CD4-positive, CD25-positive, alpha-beta regulatory T cell (primary cell): ENCODE measurements at regions not wholly inside any gene's neighbourhood (a gene's known extent, or its start where the extent isn't known, plus 50 kb on each side); places are given as distances from the start of the nearest gene placed in this dataset.
A peak's percentile ranks its signal among the peaks of the same experiment; 100 is the strongest.

Experiments
- ATAC-seq, 2 donors: fragments of 150-1000 bp; cut with Tn5 transposase; one replicate each; pipeline ENCODE4 v1.10.0; 2021; ENCODE audit warnings: low read depth in 2 of 2, moderate number of reproducible peaks in 2 of 2, moderate library complexity in 1 of 2
- DNase-seq, 3 donors: peaks; one replicate each; pipeline versions ENCODE4 v3.0.0 to v3.0.0-alpha.2; 2012 to 2022; ENCODE audit warnings: mixed read lengths in 1 of 3
- H3K27ac ChIP-seq: one replicate; pipeline ENCODE4 v1.7.0; 2013; ENCODE audit warnings: mild to moderate bottlenecking, low read length; ENCODE audit not compliant: insufficient read depth, poor library complexity, severe bottlenecking
- H3K27me3 ChIP-seq: one replicate; pipeline ENCODE4 v1.7.0; 2013; ENCODE audit warnings: low read length; ENCODE audit not compliant: control insufficient read depth, insufficient read depth
- H3K36me3 ChIP-seq: one replicate; pipeline ENCODE4 v1.7.0; 2013; ENCODE audit warnings: mild to moderate bottlenecking, low read length, moderate library complexity; ENCODE audit not compliant: control insufficient read depth, insufficient read depth
- H3K4me1 ChIP-seq: 2 replicates; pipeline ENCODE4 v1.7.0; 2013; ENCODE audit warnings: mild to moderate bottlenecking, low read length; ENCODE audit not compliant: insufficient read depth, control insufficient read depth, poor library complexity, severe bottlenecking
- H3K4me3 ChIP-seq: one replicate; pipeline ENCODE4 v1.7.0; 2013; ENCODE audit warnings: low read depth, mild to moderate bottlenecking, low read length, moderate library complexity
- H3K9me3 ChIP-seq, 2 experiments: 1 replicate in 1 of 2; 2 replicates in 1 of 2; pipeline ENCODE4 v1.7.0; 2013; ENCODE audit warnings: low read length in 2 of 2, mild to moderate bottlenecking in 1 of 2, moderate library complexity in 1 of 2; ENCODE audit not compliant: control insufficient read depth in 2 of 2
- H3K27ac Mint-ChIP-seq, 3 donors: one replicate each; pipeline ENCODE4 v1.8.0; 2020 to 2022; ENCODE audit warnings: mild to moderate bottlenecking in 3 of 3, mixed read lengths in 3 of 3, moderate library complexity in 2 of 3
- H3K27me3 Mint-ChIP-seq: one replicate; pipeline ENCODE4 v1.8.0; 2022; ENCODE audit warnings: mild to moderate bottlenecking, mixed read lengths
- H3K36me3 Mint-ChIP-seq: one replicate; pipeline ENCODE4 v1.8.0; 2020; ENCODE audit warnings: mixed read lengths
- H3K4me1 Mint-ChIP-seq, 4 donors: one replicate each; pipeline ENCODE4 v1.8.0; 2020 to 2022; ENCODE audit warnings: mixed read lengths in 4 of 4, mild to moderate bottlenecking in 1 of 4
- H3K4me3 Mint-ChIP-seq, 4 donors: one replicate each; pipeline ENCODE4 v1.8.0; 2020 to 2022; ENCODE audit warnings: mild to moderate bottlenecking in 4 of 4, mixed read lengths in 4 of 4, moderate library complexity in 3 of 4
- H3K9me3 Mint-ChIP-seq, 7 donors: one replicate each; pipeline ENCODE4 v1.8.0; 2020 to 2022; ENCODE audit warnings: mixed read lengths in 7 of 7, mild to moderate bottlenecking in 3 of 7, moderate library complexity in 2 of 7

DNA sequence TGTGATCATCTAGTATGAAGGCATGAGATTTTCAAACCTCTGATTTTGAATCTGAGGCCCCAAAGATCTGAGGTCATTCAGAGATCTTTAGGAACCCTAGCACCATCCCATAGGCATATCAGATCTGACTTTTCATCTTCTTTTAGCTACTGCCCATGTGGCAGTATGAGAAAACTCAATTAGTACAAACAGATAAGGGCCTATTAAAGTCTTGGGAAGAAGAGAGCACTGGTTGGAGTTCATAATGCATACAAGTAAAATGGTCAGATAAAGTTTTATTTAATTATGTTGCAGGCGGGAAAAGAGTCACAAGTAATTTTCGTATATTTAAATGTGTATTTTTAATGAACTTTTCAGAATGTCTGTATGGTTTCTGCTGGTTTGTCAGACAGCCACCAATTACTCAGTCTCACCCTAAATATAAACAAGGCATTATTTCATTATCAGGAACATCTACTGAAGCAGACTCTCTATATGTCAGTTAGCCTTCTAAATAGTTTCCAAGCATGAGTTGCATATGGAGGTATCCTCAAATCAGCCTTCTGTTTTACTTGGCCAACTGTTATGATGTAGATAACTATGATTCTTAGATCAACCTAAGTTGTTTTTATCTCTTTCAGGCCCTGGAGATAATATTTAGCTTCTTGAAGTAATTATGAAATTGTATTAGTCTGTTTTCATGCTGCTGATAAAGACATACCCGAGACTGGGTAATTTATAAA, 340.3 kb upstream of the TBC1D5 start:
- no peak overlapping the region for H3K4me3 ChIP-seq
- Mint-ChIP-seq H3K36me3 (no peaks in the 10 kb centered on the region), H3K9me3 (peaks cover 0 to 4% (median 0%) of the 10 kb centered on the region in 7 donors), H3K4me1 (peaks cover 0 to 4% (median 0%) of the 10 kb centered on the region in 4 donors), H3K4me3 (no peak overlapping the region), H3K27me3 (no peaks in the 10 kb centered on the region), H3K27ac (no peak overlapping the region)
- ATAC-seq (no peak), DNase-seq (no peak)
- H3K36me3 ChIP-seq, result no peaks in the 10 kb centered on the region
- no peaks in the 10 kb centered on the region for H3K9me3 ChIP-seq
- H3K27me3 ChIP-seq, result no peaks in the 10 kb centered on the region
- no peaks in the 10 kb centered on the region for H3K4me1 ChIP-seq
- no peak overlapping the region for H3K27ac ChIP-seq

- no peak overlapping the region for H3K27ac ChIP-seq
- no peak for ATAC-seq
- no peak overlapping the region for H3K4me3 ChIP-seq
- H3K36me3 ChIP-seq, result no peaks in the 10 kb centered on the region
- DNase-seq, result no peak
- H3K9me3 ChIP-seq, result no peaks in the 10 kb centered on the region
- H3K4me1 ChIP-seq, result no peaks in the 10 kb centered on the region
- Mint-ChIP-seq H3K36me3 (no peaks in the 10 kb centered on the region), H3K27me3 (no peaks in the 10 kb centered on the region), H3K27ac (no peak overlapping the region), H3K9me3 (peaks cover 0 to 2% (median 0%) of the 10 kb centered on the region in 7 donors), H3K4me3 (no peak overlapping the region), H3K4me1 (peaks cover 0 to 1% (median 0%) of the 10 kb centered on the region in 4 donors)
- peaks cover 2% of the 10 kb centered on the region for H3K27me3 ChIP-seq
Measured at GRCh38 chr3:18080198-18080689, 337.8 kb upstream of the TBC1D5 start.

GRCh38 chr3:18079739-18080138, 337.3 kb upstream of the TBC1D5 start:
- H3K36me3 ChIP-seq, result no peaks in the 10 kb centered on the region
- H3K4me1 ChIP-seq, result no peaks in the 10 kb centered on the region
- ATAC-seq (no peak), DNase-seq (no peak)
- no peak overlapping the region for H3K27ac Mint-ChIP-seq
- no peak overlapping the region for H3K4me3 ChIP-seq
- H3K36me3 Mint-ChIP-seq, result no peaks in the 10 kb centered on the region
- no peak overlapping the region for H3K27ac ChIP-seq
- no peak overlapping the region for H3K4me3 Mint-ChIP-seq
- H3K27me3 Mint-ChIP-seq, result no peaks in the 10 kb centered on the region
- peaks cover 2% of the 10 kb centered on the region for H3K27me3 ChIP-seq
- H3K9me3 Mint-ChIP-seq, result no peaks in the 10 kb centered on the region
- H3K9me3 ChIP-seq, result no peaks in the 10 kb centered on the region
- no peaks in the 10 kb centered on the region for H3K4me1 Mint-ChIP-seq

- ATAC-seq, result no peak
- H3K27ac ChIP-seq, result no peak overlapping the region
- H3K4me1 Mint-ChIP-seq, result no peaks in the 10 kb centered on the region
- H3K36me3 Mint-ChIP-seq, result no peaks in the 10 kb centered on the region
- no peaks in the 10 kb centered on the region for H3K27me3 Mint-ChIP-seq
- no peak overlapping the region for H3K4me3 Mint-ChIP-seq
- no peaks in the 10 kb centered on the region for H3K4me1 ChIP-seq
- H3K36me3 ChIP-seq, result no peaks in the 10 kb centered on the region
- no peak overlapping the region for H3K27ac Mint-ChIP-seq
- no peak for DNase-seq
- no peaks in the 10 kb centered on the region for H3K9me3 ChIP-seq
- H3K4me3 ChIP-seq, result no peak overlapping the region
- H3K27me3 ChIP-seq, result peaks cover 2% of the 10 kb centered on the region
- no peaks in the 10 kb centered on the region for H3K9me3 Mint-ChIP-seq
Measured at GRCh38 chr3:18079062-18079461, 336.6 kb upstream of the TBC1D5 start.

DNA sequence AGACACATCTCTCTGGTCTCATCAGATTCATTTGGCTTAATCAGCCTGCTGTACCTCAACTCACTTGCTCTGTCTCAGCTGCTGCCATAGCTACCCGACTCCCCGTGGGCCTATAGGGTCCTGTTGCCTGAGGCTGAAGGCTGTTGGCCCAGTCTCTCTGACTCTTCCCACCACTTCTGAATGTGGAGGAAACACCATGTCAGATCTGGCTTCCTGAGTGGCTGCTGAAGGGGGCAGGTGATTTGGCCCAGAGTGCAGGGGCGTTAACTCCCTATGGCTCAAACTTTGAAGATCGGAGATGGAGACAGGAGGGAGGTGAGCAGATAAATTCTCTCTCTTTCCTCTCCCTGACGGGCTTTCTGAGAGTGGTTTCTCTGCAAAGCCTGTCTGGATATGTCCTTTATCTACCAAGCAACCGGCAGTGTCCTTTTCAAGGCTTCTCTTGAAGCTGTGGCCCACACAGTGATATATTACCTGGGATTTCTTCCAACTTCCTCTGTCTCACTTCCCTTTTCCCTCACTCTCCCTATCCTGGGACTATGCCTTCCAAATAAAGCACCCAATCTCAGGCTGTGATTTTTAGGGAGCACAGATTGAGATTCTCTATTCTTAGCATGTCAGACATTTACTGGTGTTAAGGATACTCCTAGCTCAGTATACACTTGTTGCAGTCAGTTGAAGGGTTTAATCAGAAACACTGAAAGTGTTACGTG, 334.9 kb upstream of the TBC1D5 start:
- H3K27me3 Mint-ChIP-seq, result peaks cover 7% of the 10 kb centered on the region
- H3K27ac Mint-ChIP-seq, result no peak overlapping the region
- Histone ChIP-seq H3K27me3 (peaks cover 2% of the 10 kb centered on the region), H3K27ac (no peak overlapping the region), H3K4me1 (no peaks in the 10 kb centered on the region), H3K9me3 (no peaks in the 10 kb centered on the region), H3K36me3 (no peaks in the 10 kb centered on the region), H3K4me3 (no peak overlapping the region)
- no peaks in the 10 kb centered on the region for H3K36me3 Mint-ChIP-seq
- DNase-seq (no peak), ATAC-seq (peak in 1 of 2 donors; percentile 19)
- H3K9me3 Mint-ChIP-seq, result no peaks in the 10 kb centered on the region
- H3K4me3 Mint-ChIP-seq, result no peak overlapping the region
- no peaks in the 10 kb centered on the region for H3K4me1 Mint-ChIP-seq

DNA sequence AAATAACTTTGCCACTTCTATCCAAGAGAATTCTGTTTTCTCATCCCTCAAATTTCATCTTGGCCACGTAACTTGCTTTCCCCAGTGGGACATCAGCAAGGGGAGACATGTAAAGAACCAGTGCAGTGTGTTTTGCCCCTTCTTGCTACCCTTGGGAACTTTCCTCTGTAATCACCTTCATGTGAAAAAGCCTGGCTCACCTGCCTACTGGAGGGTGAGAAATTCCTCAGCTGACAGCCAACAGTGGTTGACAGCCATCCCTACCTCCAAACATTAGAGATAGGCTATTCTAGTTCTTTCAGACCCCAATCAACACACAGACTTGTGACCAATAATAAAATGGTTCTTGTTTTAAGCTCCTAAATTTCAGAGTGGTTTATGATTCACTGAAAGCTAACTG, 333.9 kb upstream of the TBC1D5 start:
- Mint-ChIP-seq H3K4me3 (no peak overlapping the region), H3K27me3 (peaks cover 7% of the 10 kb centered on the region), H3K27ac (no peak overlapping the region), H3K4me1 (no peaks in the 10 kb centered on the region), H3K9me3 (no peaks in the 10 kb centered on the region), H3K36me3 (no peaks in the 10 kb centered on the region)
- H3K27ac ChIP-seq, result no peak overlapping the region
- DNase-seq (no peak), ATAC-seq (no peak)
- H3K4me1 ChIP-seq, result no peaks in the 10 kb centered on the region
- H3K9me3 ChIP-seq, result no peaks in the 10 kb centered on the region
- H3K4me3 ChIP-seq, result no peak overlapping the region
- peaks cover 2% of the 10 kb centered on the region for H3K27me3 ChIP-seq
- H3K36me3 ChIP-seq, result no peaks in the 10 kb centered on the region

- no peaks in the 10 kb centered on the region for H3K9me3 Mint-ChIP-seq
Measured at GRCh38 chr3:18075799-18076198, 333.4 kb upstream of the TBC1D5 start.

DNA sequence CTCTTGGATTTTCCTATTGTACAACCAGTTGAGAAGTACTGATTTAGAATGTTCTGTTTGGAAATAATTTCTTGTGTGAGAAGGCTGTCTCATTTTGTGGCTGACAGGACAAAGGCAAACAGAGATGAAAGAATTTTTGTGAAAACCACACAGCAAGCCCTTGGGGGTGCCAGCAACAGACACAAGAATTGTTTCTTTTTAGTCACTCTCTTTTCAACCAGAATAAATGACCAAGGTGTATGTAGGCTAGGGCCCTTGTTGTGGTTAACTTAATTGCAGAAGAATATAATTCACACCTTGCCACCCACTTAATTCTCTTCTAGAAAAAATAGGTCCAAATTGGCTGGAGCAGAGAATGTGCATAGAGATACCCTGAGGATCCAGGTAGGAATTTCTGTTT, 329.4 kb upstream of the TBC1D5 start:
- no peaks in the 10 kb centered on the region for H3K4me1 ChIP-seq
- Mint-ChIP-seq H3K4me3 (no peak overlapping the region), H3K9me3 (no peaks in the 10 kb centered on the region), H3K4me1 (no peaks in the 10 kb centered on the region), H3K36me3 (no peaks in the 10 kb centered on the region), H3K27ac (no peak overlapping the region), H3K27me3 (peaks cover 7% of the 10 kb centered on the region)
- no peaks in the 10 kb centered on the region for H3K36me3 ChIP-seq
- DNase-seq, result no peak
- no peak overlapping the region for H3K27ac ChIP-seq
- no peaks in the 10 kb centered on the region for H3K27me3 ChIP-seq
- no peaks in the 10 kb centered on the region for H3K9me3 ChIP-seq
- H3K4me3 ChIP-seq, result no peak overlapping the region
- no peak for ATAC-seq

More at GRCh38 chr3:18075799-18076198, 333.4 kb upstream of the TBC1D5 start:
- no peaks in the 10 kb centered on the region for H3K9me3 ChIP-seq
- DNase-seq (no peak), ATAC-seq (no peak)
- no peaks in the 10 kb centered on the region for H3K4me1 ChIP-seq
- H3K4me3 ChIP-seq, result no peak overlapping the region
- Mint-ChIP-seq H3K4me3 (no peak overlapping the region), H3K27ac (no peak overlapping the region), H3K27me3 (peaks cover 7% of the 10 kb centered on the region), H3K4me1 (no peaks in the 10 kb centered on the region), H3K36me3 (no peaks in the 10 kb centered on the region)
- no peaks in the 10 kb centered on the region for H3K36me3 ChIP-seq
- H3K27me3 ChIP-seq, result peaks cover 2% of the 10 kb centered on the region
- no peak overlapping the region for H3K27ac ChIP-seq
